ENCODE measurements at regions not wholly inside any gene's neighbourhood (a gene's known extent, or its start where the extent isn't known, plus 50 kb on each side); places are given as distances from the start of the nearest gene placed in this dataset.
"Not testable (repeated sequence)": the region's sequence is repeated elsewhere in the genome, so short reads cannot be mapped to it uniquely, and the experiment has no call there.

GRCh38 chr7:25700141-25700540 lies 451.9 kb upstream of the NFE2L3 start:
- H3K9me3 ChIP-seq (ENCODE audit: control insufficient read depth in 2 of 2, insufficient read depth in 1 of 2, low read depth in 1 of 2, low read length in 1 of 2); H3K27ac ChIP-seq (ENCODE audit: low read depth in 2 of 2, low read length in 1 of 2); H3K27me3 ChIP-seq (ENCODE audit: control insufficient read depth in 1 of 2, insufficient read depth in 2 of 2, low read length in 2 of 2); H3K4me3 ChIP-seq (ENCODE audit: low read depth in 1 of 2, low read length in 2 of 2); H3K4me1 ChIP-seq (ENCODE audit: control insufficient read depth in 2 of 2, insufficient read depth in 2 of 2, low read length in 1 of 2); H3K36me3 ChIP-seq (ENCODE audit: control insufficient read depth in 2 of 2, insufficient read depth in 2 of 2, low read length in 1 of 2): not testable (repeated sequence)
- WGBS, 2 donors, result 93 to 94% methylated on average over 7 of the region's 7 CpGs

DNA sequence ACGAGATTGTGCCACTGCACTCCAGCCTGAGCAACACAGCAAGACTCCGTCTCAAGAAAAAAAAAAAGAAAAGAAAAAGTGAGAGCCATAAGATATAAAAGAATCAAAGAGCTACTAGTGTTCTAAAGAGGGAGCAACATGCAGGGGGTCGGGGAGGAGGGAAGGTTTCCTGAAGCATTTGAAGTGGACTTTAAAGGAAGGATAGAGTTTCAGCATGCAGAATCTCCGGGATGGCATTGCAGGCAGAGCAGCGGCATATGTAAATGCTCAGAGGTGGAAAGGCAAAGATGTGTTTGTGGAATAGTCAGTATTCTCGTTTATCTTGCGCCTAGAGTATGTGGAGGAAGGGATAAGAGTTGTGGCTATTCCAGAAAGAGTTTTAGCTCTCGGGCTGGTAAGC lies 447.6 kb upstream of the NFE2L3 start:
- H3K4me3 ChIP-seq (ENCODE audit: low read depth in 1 of 2, low read length in 2 of 2), result no peak overlapping the region
- 86 to 92% methylated on average over 8 of the region's 8 CpGs for WGBS, 2 donors
- H3K4me1 ChIP-seq (ENCODE audit: control insufficient read depth in 2 of 2, insufficient read depth in 2 of 2, low read length in 1 of 2), result no peaks in the 10 kb centered on the region
- H3K9me3 ChIP-seq (ENCODE audit: control insufficient read depth in 2 of 2, insufficient read depth in 1 of 2, low read depth in 1 of 2, low read length in 1 of 2), result no peaks in the 10 kb centered on the region
- no peak overlapping the region for H3K27ac ChIP-seq (ENCODE audit: low read depth in 2 of 2, low read length in 1 of 2)
- H3K27me3 ChIP-seq (ENCODE audit: control insufficient read depth in 1 of 2, insufficient read depth in 2 of 2, low read length in 2 of 2), result no peaks in the 10 kb centered on the region
- H3K36me3 ChIP-seq (ENCODE audit: control insufficient read depth in 2 of 2, insufficient read depth in 2 of 2, low read length in 1 of 2), result no peaks in the 10 kb centered on the region

DNA sequence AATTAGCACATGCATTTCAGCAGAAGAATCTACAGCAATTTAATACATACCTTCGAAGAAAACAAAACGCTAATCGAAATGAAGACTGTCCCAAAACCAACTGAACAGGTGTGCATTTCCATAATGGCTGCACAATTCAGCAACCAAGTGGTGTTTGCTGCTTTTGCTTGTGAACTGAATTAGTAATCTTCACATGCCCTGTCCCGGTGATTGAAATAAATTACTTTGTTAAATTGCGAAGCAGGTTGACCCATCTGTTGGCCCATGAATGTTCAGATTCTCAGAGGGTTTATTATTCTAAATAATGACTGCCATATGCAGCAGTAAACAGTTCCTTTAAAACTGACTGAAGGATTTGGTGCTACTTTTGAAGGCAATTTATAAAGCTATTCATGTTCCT lies 445.2 kb upstream of the NFE2L3 start:
- WGBS, 2 donors, result 93 to 96% methylated on average over 5 of the region's 5 CpGs
- Histone ChIP-seq H3K4me1 (ENCODE audit: control insufficient read depth in 2 of 2, insufficient read depth in 2 of 2, low read length in 1 of 2) (no peaks in the 10 kb centered on the region), H3K27me3 (ENCODE audit: control insufficient read depth in 1 of 2, insufficient read depth in 2 of 2, low read length in 2 of 2) (no peaks in the 10 kb centered on the region), H3K27ac (ENCODE audit: low read depth in 2 of 2, low read length in 1 of 2) (no peak overlapping the region), H3K9me3 (ENCODE audit: control insufficient read depth in 2 of 2, insufficient read depth in 1 of 2, low read depth in 1 of 2, low read length in 1 of 2) (no peaks in the 10 kb centered on the region), H3K36me3 (ENCODE audit: control insufficient read depth in 2 of 2, insufficient read depth in 2 of 2, low read length in 1 of 2) (no peaks in the 10 kb centered on the region), H3K4me3 (ENCODE audit: low read depth in 1 of 2, low read length in 2 of 2) (no peak overlapping the region)

DNA sequence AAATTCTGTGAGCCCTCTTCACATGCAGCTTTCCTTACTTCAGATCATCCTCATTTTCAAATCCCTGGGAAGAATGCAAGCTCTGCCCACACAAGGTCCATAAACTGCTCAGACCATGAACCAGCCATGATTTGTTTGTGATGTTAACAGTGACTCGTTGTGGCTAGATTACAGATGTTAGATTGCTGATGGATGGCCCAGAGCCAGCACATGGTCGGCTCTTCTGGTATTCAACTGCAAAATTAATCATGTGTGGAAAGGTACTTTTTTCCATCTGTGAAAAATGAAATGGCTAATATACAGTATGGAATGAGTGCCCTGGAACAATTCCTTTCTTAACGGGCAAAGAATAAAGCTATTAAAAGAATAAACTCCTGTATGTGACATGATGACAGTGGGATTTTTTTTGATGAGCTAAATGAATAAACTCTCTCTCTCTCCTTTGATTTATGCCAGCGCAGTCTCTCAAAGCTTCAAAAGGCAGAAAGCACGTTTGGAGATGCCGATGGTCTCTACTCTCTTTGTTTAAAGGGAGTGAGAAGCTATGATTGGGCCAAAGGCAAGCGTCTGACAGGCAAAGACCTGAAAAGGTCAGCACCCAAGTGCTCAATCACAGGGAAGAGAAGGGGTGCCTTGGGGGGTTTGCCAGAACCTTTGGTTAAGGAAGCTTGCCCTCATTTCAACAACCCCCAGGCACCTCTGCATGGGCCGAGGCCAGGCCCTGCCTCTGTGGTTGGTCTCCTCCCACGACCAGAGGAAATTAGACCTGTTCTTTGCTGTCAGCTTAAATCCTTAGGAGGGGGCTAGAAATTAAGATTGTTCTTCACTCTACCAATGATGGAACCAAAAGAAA lies 444.0 kb upstream of the NFE2L3 start:
- Histone ChIP-seq H3K27ac (ENCODE audit: low read depth in 2 of 2, low read length in 1 of 2) (no peak overlapping the region), H3K36me3 (ENCODE audit: control insufficient read depth in 2 of 2, insufficient read depth in 2 of 2, low read length in 1 of 2) (no peaks in the 10 kb centered on the region), H3K27me3 (ENCODE audit: control insufficient read depth in 1 of 2, insufficient read depth in 2 of 2, low read length in 2 of 2) (no peaks in the 10 kb centered on the region), H3K4me3 (ENCODE audit: low read depth in 1 of 2, low read length in 2 of 2) (no peak overlapping the region), H3K9me3 (ENCODE audit: control insufficient read depth in 2 of 2, insufficient read depth in 1 of 2, low read depth in 1 of 2, low read length in 1 of 2) (no peaks in the 10 kb centered on the region), H3K4me1 (ENCODE audit: control insufficient read depth in 2 of 2, insufficient read depth in 2 of 2, low read length in 1 of 2) (no peaks in the 10 kb centered on the region)
- 25 to 33% methylated on average over 9 of the region's 9 CpGs for WGBS, 2 donors

DNA sequence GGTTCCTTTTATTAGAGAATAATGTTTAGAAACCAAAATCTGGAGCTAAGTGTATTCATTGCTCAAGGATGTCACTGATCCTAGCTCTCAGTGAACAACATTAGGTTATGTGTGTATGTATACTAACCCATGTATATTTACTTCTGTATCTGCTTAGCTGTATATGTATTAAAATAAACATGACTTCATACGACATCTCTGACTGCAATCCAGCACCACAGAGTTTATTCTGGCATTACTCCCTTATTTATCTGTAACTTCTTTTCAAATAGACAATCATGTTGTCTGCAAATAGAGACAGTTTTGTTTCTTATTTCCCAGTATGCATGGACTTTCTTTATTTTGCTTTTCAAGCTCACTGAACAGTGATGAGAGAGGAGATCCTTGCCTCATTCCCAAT lies 441.0 kb upstream of the NFE2L3 start:
- H3K27me3 ChIP-seq (ENCODE audit: control insufficient read depth in 1 of 2, insufficient read depth in 2 of 2, low read length in 2 of 2), result no peaks in the 10 kb centered on the region
- no peaks in the 10 kb centered on the region for H3K9me3 ChIP-seq (ENCODE audit: control insufficient read depth in 2 of 2, insufficient read depth in 1 of 2, low read depth in 1 of 2, low read length in 1 of 2)

GRCh38 chr7:25711940-25712339 lies 440.1 kb upstream of the NFE2L3 start:
- H3K36me3 ChIP-seq (ENCODE audit: control insufficient read depth in 2 of 2, insufficient read depth in 2 of 2, low read length in 1 of 2), result no peaks in the 10 kb centered on the region
- no peaks in the 10 kb centered on the region for H3K27me3 ChIP-seq (ENCODE audit: control insufficient read depth in 1 of 2, insufficient read depth in 2 of 2, low read length in 2 of 2)
- 40 to 69% methylated on average over 1 of the region's 1 CpG for WGBS, 2 donors
- H3K4me3 ChIP-seq (ENCODE audit: low read depth in 1 of 2, low read length in 2 of 2), result no peak overlapping the region
- no peaks in the 10 kb centered on the region for H3K9me3 ChIP-seq (ENCODE audit: control insufficient read depth in 2 of 2, insufficient read depth in 1 of 2, low read depth in 1 of 2, low read length in 1 of 2)
- H3K27ac ChIP-seq (ENCODE audit: low read depth in 2 of 2, low read length in 1 of 2), result no peak overlapping the region
- H3K4me1 ChIP-seq (ENCODE audit: control insufficient read depth in 2 of 2, insufficient read depth in 2 of 2, low read length in 1 of 2), result no peaks in the 10 kb centered on the region

More for the DNA sequence above, 441.0 kb upstream of the NFE2L3 start:
- H3K27ac ChIP-seq (ENCODE audit: low read depth in 2 of 2, low read length in 1 of 2), result no peak overlapping the region
- 60 to 78% methylated on average over 1 of the region's 1 CpG for WGBS, 2 donors
- H3K4me3 ChIP-seq (ENCODE audit: low read depth in 1 of 2, low read length in 2 of 2), result no peak overlapping the region
- no peaks in the 10 kb centered on the region for H3K36me3 ChIP-seq (ENCODE audit: control insufficient read depth in 2 of 2, insufficient read depth in 2 of 2, low read length in 1 of 2)
- no peaks in the 10 kb centered on the region for H3K4me1 ChIP-seq (ENCODE audit: control insufficient read depth in 2 of 2, insufficient read depth in 2 of 2, low read length in 1 of 2)

GRCh38 chr7:25712500-25712899 lies 439.5 kb upstream of the NFE2L3 start:
- WGBS, 2 donors, result 44 to 47% methylated on average over 1 of the region's 1 CpG
- H3K4me1 ChIP-seq (ENCODE audit: control insufficient read depth in 2 of 2, insufficient read depth in 2 of 2, low read length in 1 of 2), result no peaks in the 10 kb centered on the region

DNA sequence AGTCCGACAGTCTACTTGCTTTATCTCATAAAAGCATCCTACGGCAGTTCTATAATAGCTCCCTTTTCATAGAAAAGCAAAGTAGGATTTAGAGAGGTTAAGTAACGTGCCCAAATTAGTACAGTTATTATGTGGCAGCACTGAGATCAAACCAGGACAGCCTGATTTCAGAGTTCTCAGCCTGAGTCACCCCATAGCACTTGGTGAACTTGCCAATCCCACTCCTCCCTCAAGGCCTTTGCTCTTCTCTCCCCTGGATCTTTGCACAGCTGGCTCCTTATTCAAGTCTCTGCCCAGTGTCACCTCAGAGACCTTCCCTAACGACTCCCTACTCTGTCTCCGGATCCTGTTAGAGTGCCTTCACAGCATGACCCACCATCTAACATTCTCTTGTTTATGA lies 438.0 kb upstream of the NFE2L3 start:
- H3K36me3 ChIP-seq (ENCODE audit: control insufficient read depth in 2 of 2, insufficient read depth in 2 of 2, low read length in 1 of 2), result no peaks in the 10 kb centered on the region
- H3K27me3 ChIP-seq (ENCODE audit: control insufficient read depth in 1 of 2, insufficient read depth in 2 of 2, low read length in 2 of 2), result no peaks in the 10 kb centered on the region
- no peaks in the 10 kb centered on the region for H3K9me3 ChIP-seq (ENCODE audit: control insufficient read depth in 2 of 2, insufficient read depth in 1 of 2, low read depth in 1 of 2, low read length in 1 of 2)
- H3K4me3 ChIP-seq (ENCODE audit: low read depth in 1 of 2, low read length in 2 of 2), result no peak overlapping the region
- WGBS, 2 donors, result 71 to 75% methylated on average over 5 of the region's 5 CpGs
- no peak overlapping the region for H3K27ac ChIP-seq (ENCODE audit: low read depth in 2 of 2, low read length in 1 of 2)
- H3K4me1 ChIP-seq (ENCODE audit: control insufficient read depth in 2 of 2, insufficient read depth in 2 of 2, low read length in 1 of 2), result no peaks in the 10 kb centered on the region

More at GRCh38 chr7:25712500-25712899, 439.5 kb upstream of the NFE2L3 start:
- Histone ChIP-seq H3K4me3 (ENCODE audit: low read depth in 1 of 2, low read length in 2 of 2) (no peak overlapping the region), H3K9me3 (ENCODE audit: control insufficient read depth in 2 of 2, insufficient read depth in 1 of 2, low read depth in 1 of 2, low read length in 1 of 2) (no peaks in the 10 kb centered on the region), H3K36me3 (ENCODE audit: control insufficient read depth in 2 of 2, insufficient read depth in 2 of 2, low read length in 1 of 2) (no peaks in the 10 kb centered on the region), H3K27ac (ENCODE audit: low read depth in 2 of 2, low read length in 1 of 2) (no peak overlapping the region), H3K27me3 (ENCODE audit: control insufficient read depth in 1 of 2, insufficient read depth in 2 of 2, low read length in 2 of 2) (no peaks in the 10 kb centered on the region)

- H3K4me3 ChIP-seq (ENCODE audit: low read depth in 1 of 2, low read length in 2 of 2), result no peak overlapping the region
- WGBS, 2 donors, result 80 to 88% methylated on average over 6 of the region's 6 CpGs
- H3K36me3 ChIP-seq (ENCODE audit: control insufficient read depth in 2 of 2, insufficient read depth in 2 of 2, low read length in 1 of 2), result no peaks in the 10 kb centered on the region
- no peak overlapping the region for H3K27ac ChIP-seq (ENCODE audit: low read depth in 2 of 2, low read length in 1 of 2)
- H3K27me3 ChIP-seq (ENCODE audit: control insufficient read depth in 1 of 2, insufficient read depth in 2 of 2, low read length in 2 of 2), result no peaks in the 10 kb centered on the region
- H3K4me1 ChIP-seq (ENCODE audit: control insufficient read depth in 2 of 2, insufficient read depth in 2 of 2, low read length in 1 of 2), result no peaks in the 10 kb centered on the region
- H3K9me3 ChIP-seq (ENCODE audit: control insufficient read depth in 2 of 2, insufficient read depth in 1 of 2, low read depth in 1 of 2, low read length in 1 of 2), result no peaks in the 10 kb centered on the region
These were observed 435.6 kb upstream of the NFE2L3 start for GRCh38 chr7:25716421-25716820.

DNA sequence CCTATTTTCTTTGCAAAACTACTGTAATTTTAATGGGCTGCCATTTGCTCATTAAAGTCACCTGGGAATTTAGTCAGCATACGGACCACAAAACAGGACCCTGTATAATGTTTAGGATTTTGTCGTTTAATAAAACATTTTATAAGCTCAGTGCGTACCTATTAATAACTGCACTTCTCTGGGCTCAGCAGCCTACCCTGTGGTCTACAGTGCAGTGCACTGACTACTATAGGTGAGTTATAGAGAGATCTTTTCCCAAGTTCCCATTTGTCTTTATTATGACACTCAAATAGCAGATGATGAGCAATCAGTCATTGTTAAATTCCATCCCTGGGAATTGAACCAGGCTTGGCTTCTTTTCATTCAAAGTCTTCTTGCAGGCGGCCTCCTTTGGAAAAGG lies 433.4 kb upstream of the NFE2L3 start:
- Histone ChIP-seq H3K27me3 (ENCODE audit: control insufficient read depth in 1 of 2, insufficient read depth in 2 of 2, low read length in 2 of 2) (no peaks in the 10 kb centered on the region), H3K36me3 (ENCODE audit: control insufficient read depth in 2 of 2, insufficient read depth in 2 of 2, low read length in 1 of 2) (no peaks in the 10 kb centered on the region), H3K9me3 (ENCODE audit: control insufficient read depth in 2 of 2, insufficient read depth in 1 of 2, low read depth in 1 of 2, low read length in 1 of 2) (no peaks in the 10 kb centered on the region), H3K4me3 (ENCODE audit: low read depth in 1 of 2, low read length in 2 of 2) (no peak overlapping the region), H3K27ac (ENCODE audit: low read depth in 2 of 2, low read length in 1 of 2) (no peak overlapping the region), H3K4me1 (ENCODE audit: control insufficient read depth in 2 of 2, insufficient read depth in 2 of 2, low read length in 1 of 2) (no peaks in the 10 kb centered on the region)
- WGBS, 2 donors, result 89 to 91% methylated on average over 4 of the region's 4 CpGs

All from esophagus (tissue), 2 donors.